ENCODE measurements at regions not wholly inside any gene's neighbourhood (a gene's known extent, or its start where the extent isn't known, plus 50 kb on each side); places are given as distances from the start of the nearest gene placed in this dataset.
"Not testable (repeated sequence)": the region's sequence is repeated elsewhere in the genome, so short reads cannot be mapped to it uniquely, and the experiment has no call there.

DNA sequence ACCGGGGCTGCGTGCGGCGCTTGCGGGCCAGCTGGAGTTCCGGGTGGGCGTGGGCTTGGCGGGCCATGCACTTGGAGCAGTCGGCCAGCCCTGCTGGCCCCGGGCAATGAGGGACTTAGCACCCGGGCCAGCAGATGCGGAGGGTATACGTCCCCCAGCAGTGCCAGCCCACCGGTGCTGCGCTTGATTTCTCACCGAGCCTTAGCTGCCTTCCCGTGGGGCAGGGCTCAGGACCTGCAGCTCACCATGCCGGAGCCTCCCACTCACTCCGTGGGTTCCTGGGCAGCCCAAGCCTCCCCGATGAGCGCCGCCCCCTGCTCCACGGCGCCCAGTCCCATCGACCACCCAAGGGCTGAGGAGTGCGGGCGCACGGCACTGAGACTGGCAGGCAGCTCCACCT is 51.4 kb upstream of the INPP4B start:
- not testable (repeated sequence) for H3K27ac ChIP-seq

DNA sequence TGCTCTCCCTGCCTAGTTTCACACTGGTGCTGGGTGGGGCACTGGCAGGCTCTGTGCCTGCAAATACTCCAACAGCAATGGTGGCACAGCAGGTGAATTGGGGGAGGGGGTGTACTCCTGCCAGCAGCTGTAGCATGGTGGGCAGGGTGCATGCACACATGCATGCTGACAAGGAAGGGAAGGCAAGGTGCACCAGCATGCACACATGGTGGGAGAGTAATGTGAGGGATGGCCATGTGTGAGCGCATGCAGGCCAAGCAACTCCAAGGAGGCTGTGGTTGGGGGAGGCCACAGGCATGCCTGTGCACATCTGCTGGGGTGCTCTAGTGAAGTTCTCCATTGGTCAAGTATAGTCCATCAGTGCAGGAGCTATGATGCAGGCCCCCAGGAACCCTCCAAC is 54.5 kb upstream of the INPP4B start:
- TF ChIP-seq, protein P1, sequence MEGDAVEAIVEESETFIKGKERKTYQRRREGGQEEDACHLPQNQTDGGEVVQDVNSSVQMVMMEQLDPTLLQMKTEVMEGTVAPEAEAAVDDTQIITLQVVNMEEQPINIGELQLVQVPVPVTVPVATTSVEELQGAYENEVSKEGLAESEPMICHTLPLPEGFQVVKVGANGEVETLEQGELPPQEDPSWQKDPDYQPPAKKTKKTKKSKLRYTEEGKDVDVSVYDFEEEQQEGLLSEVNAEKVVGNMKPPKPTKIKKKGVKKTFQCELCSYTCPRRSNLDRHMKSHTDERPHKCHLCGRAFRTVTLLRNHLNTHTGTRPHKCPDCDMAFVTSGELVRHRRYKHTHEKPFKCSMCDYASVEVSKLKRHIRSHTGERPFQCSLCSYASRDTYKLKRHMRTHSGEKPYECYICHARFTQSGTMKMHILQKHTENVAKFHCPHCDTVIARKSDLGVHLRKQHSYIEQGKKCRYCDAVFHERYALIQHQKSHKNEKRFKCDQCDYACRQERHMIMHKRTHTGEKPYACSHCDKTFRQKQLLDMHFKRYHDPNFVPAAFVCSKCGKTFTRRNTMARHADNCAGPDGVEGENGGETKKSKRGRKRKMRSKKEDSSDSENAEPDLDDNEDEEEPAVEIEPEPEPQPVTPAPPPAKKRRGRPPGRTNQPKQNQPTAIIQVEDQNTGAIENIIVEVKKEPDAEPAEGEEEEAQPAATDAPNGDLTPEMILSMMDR (conservative IDR thresholded peaks at IDR 0.05) = no peak
- TF ChIP-seq ZFX (IDR thresholded peaks at IDR 0.05) = no peak

DNA sequence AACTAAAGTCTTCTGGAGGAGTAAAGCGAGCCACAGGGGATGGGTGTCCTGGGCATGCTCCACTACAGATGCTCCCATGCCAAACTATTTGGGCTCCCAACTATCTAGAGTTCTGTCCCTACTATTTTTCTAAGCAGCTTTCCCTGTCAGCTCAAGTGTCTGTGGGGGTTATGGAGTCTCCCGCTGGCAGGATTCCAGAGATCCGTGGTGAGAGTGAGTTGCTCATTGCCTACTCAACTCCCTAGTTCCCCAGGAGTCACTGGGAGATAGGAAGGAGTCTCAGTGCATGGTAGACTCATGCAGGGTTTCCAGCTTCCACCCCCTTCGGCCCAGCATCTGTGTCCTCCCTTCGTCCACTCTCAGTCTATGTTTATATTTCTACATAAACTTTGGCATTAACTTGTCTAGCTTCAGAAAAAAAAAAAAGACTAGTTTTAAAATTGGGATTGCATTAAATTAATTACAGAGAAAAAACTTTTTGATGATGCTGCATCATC is 55.1 kb upstream of the INPP4B start:
- TF ChIP-seq, protein P1 (conservative IDR thresholded peaks at IDR 0.05) = no peak
- no peak for TF ChIP-seq ZFX (IDR thresholded peaks at IDR 0.05)
- H3K27ac ChIP-seq = no peak overlapping the region

More for the DNA sequence above, 54.5 kb upstream of the INPP4B start:
- H3K27ac ChIP-seq = no peak overlapping the region

DNA sequence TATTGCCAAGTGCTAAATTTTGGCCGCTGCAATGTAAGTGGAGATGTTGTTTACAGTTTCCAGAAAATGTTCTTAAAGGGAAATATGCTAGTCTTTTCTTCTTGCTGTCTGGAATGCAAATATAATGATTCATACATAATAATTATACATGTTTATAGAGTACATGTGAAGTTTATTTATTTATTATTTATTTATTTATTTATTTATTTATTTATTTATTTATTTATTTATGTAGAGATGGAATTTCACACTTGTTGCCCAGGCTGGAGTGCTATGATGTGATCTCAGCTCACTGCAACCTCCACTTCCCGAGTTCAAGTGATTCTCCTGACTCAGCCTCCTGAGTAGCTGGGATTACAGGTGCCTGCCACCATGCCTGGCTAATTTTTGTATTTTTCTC is 57.5 kb upstream of the INPP4B start:
- not testable (repeated sequence) for H3K27ac ChIP-seq

DNA sequence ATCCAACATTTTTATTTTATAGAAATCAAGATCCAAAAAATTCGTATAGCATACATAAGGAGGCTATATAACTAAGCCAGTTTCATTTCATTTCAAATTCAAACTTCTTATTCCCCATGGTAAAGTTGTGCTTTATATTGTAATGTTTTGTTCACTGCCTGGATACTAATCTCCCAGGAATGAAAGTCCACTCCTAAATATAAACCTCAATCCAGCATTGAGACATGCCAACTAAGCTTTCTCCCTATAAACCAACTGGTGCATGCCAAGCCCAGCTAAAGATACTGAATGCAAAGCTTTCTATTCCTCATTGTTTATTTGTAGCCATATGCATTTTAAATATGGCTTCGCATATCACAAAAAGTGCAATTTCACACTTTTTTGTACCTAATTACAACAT is 63.8 kb upstream of the INPP4B start:
- H3K27ac ChIP-seq = no peak overlapping the region
- no peak for TF ChIP-seq ZFX (IDR thresholded peaks at IDR 0.05)
- TF ChIP-seq, protein P1 (conservative IDR thresholded peaks at IDR 0.05) = no peak

DNA sequence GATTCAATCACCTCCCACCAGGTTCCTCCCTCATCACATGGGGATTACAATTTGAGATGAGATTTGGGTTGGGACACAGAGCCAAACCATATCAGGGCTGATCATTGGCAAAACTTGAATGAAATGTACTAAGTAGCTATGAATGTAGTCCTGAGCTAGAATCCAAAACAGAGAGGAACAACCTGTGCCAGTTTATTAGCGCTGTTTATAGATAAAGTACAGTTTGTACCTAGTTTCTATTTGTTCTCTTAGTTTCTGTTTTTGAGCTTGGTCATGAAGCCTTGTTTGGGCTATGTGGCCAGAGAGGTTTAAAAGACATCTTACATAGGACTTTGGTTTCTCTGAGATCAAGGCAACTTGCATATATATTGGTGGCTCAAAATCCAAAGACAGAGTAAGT is 66.9 kb upstream of the INPP4B start:
- no peak overlapping the region for H3K27ac ChIP-seq
- TF ChIP-seq, protein P1 (conservative IDR thresholded peaks at IDR 0.05) = no peak
- no peak for TF ChIP-seq ZFX (IDR thresholded peaks at IDR 0.05)

DNA sequence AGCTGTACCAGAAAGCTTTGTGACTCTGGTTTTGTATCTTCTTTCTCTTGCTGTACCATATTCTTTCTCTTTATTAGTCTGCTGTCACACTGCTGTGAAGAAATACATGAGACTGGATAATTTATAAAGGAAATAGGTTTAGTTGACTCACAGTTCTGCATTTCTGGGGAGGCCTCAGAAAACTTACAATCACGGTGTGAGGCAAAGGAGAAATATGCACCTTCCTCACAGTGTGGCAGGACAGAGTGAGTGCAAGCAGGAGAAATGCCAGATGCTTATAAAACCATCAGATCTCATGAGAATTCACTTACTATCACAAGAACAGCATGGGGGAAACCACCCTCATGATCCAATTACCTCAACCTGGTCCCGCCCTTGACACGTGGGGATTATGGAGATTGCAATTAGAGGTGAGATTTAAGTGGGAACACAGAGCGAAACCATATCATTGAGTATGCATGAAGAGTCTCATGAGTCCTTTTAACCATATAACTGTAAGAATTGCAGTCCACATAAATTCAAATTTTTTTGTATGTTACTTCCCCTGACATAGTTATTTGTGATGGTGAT is 67.4 kb upstream of the INPP4B start:
- TF ChIP-seq, protein P1 (conservative IDR thresholded peaks at IDR 0.05) = no peak
- TF ChIP-seq ZFX (IDR thresholded peaks at IDR 0.05) = no peak
- no peak overlapping the region for H3K27ac ChIP-seq

DNA sequence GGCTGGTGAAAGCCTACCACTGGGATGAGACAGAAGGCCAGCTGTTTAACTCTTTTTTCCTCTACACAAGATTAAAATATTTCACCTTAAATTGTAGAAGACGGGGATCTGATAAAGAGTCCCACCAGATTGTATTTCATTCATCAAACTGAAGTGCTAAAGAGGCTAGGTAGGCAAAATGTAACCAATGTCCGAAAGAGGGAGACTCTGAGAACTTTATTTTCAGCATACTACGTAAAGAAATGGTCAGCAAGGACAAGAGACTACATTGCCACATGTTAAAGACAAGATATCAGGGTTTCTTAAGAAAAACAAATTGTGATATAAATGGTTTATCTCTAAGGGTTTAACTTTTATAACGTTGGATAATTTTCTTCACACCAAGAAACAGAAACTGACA is 71.6 kb upstream of the INPP4B start:
- TF ChIP-seq ZFX (IDR thresholded peaks at IDR 0.05) = no peak
- TF ChIP-seq, protein P1 (conservative IDR thresholded peaks at IDR 0.05) = peak; percentile 28
- H3K27ac ChIP-seq = no peak overlapping the region
